HCT116 (cell line): ENCODE measurements at regions not wholly inside any gene's neighbourhood (a gene's known extent, or its start where the extent isn't known, plus 50 kb on each side); places are given as distances from the start of the nearest gene placed in this dataset.
"Not testable (repeated sequence)": the region's sequence is repeated elsewhere in the genome, so short reads cannot be mapped to it uniquely, and the experiment has no call there.

Experiments used
- ATAC-seq: fragments of 200-7000 bp; cut with Tn5 transposase; 2 replicates; pipeline ENCODE4 v1.9.1; 2020; ENCODE audit warnings: mild to moderate bottlenecking, moderate library complexity
- BruUV-seq: library from RNA; stranded (reverse); fragments of 400-500 nt; replicated peaks from 2 replicates; lab custom pipeline; 2021; lab: Mats Ljungman, UMichigan
- CTCF ChIA-PET: fragments of 300-600 bp; sonication (Branson Sonifier 250); formaldehyde crosslinking; loops from one replicate; lab custom pipeline; 2021; ENCODE audit warnings: antibody characterized with exemption; lab: Charles Lee
- POLR2A ChIA-PET: fragments of 300-600, 350-600 bp; sonication (Branson Sonifier 250); formaldehyde crosslinking; loops from one replicate; lab custom pipeline; 2021; ENCODE audit warnings: antibody characterized with exemption; lab: Charles Lee
- RAD21 ChIA-PET, 2 experiments: fragments of 300-600 bp; sonication (Branson Sonifier 250); formaldehyde crosslinking; loops; one replicate each; lab custom pipeline; 2023; ENCODE audit warnings: low total read pairs in 2 of 2; ENCODE audit not compliant: uncharacterized antibody in 2 of 2, unreplicated experiment in 2 of 2, low non-redundant PET in 1 of 2; lab: Charles Lee
- DNase-seq: peaks from one replicate; pipeline ENCODE4 v3.0.0-alpha.2; 2010; ENCODE audit warnings: low read depth, low spot score
- H2AFZ ChIP-seq: fragments of 200-600 bp; shearing (Covaris generic), sonication (generic); 2 replicates; pipeline ENCODE4 v1.6.1; 2017; ENCODE audit warnings: low read depth, mixed run types, mixed read lengths, antibody characterized with exemption, low read length; ENCODE audit not compliant: poor library complexity, severe bottlenecking
- H3K27ac ChIP-seq: 2 replicates; pipeline ENCODE4 v1.5.1; 2012; ENCODE audit warnings: low read depth, low read length
- H3K27me3 ChIP-seq: fragments of 200-600 bp; sonication (generic); 2 replicates; pipeline ENCODE4 v1.6.1; 2016; ENCODE audit warnings: mixed run types, low read length, mixed read lengths; ENCODE audit not compliant: insufficient read depth
- H3K36me3 ChIP-seq, 2 experiments: fragments of 200-500 bp in 1 of 2; fragments of 200-600 bp in 1 of 2; sonication (Bioruptor generic) in 1 of 2; sonication (generic) in 1 of 2; 2 replicates each; pipeline versions ENCODE4 v1.5.1 to v1.6.1; 2014 to 2016; ENCODE audit warnings: low read length in 2 of 2, inconsistent platforms in 1 of 2, mixed read lengths in 1 of 2, mixed run types in 1 of 2; ENCODE audit not compliant: insufficient read depth in 2 of 2, control insufficient read depth in 1 of 2
- H3K4me1 ChIP-seq, 2 experiments: fragments of 200-600 bp in 1 of 2; sonication (generic) in 1 of 2; 2 replicates each; pipeline versions ENCODE4 v1.5.1 to v1.6.1; 2012 to 2017; ENCODE audit warnings: low read length in 2 of 2, inconsistent platforms in 1 of 2, mild to moderate bottlenecking in 1 of 2, mixed read lengths in 1 of 2, mixed run types in 1 of 2, moderate library complexity in 1 of 2; ENCODE audit not compliant: insufficient read depth in 2 of 2, control insufficient read depth in 1 of 2
- H3K4me2 ChIP-seq: fragments of 200-600 bp; sonication (generic); 2 replicates; pipeline ENCODE4 v1.6.1; 2017; ENCODE audit warnings: mixed run types, low read length, mixed read lengths
- H3K4me3 ChIP-seq, 2 experiments: fragments of 200-600 bp in 1 of 2; sonication (generic) in 1 of 2; replicated peaks in 1 of 2; 2 replicates each; pipeline ENCODE4 v1.5.1; 2011 to 2016; ENCODE audit warnings: low read length in 2 of 2, control low read depth in 1 of 2, low read depth in 1 of 2, mild to moderate bottlenecking in 1 of 2, mixed read lengths in 1 of 2, mixed run types in 1 of 2
- H3K79me2 ChIP-seq: fragments of 200-600 bp; sonication (generic); 2 replicates; pipeline ENCODE4 v1.6.1; 2017; ENCODE audit warnings: mild to moderate bottlenecking, mixed run types, low read length, moderate library complexity, mixed read lengths; ENCODE audit not compliant: insufficient read depth
- H3K9ac ChIP-seq: fragments of 200-600 bp; sonication (generic); 2 replicates; pipeline ENCODE4 v1.6.1; 2016; ENCODE audit warnings: low read length, mixed read lengths
- H3K9me2 ChIP-seq: fragments of 200-600 bp; sonication (generic), shearing (Covaris generic); 2 replicates; pipeline ENCODE4 v1.6.1; 2017; ENCODE audit warnings: mixed run types, mild to moderate bottlenecking, moderate library complexity; ENCODE audit not compliant: insufficient read depth
- H3K9me3 ChIP-seq, 2 experiments: fragments of 200-500 bp in 1 of 2; fragments of 200-600 bp in 1 of 2; sonication (Bioruptor generic) in 1 of 2; sonication (generic) in 1 of 2; 2 replicates each; pipeline ENCODE4 v1.6.1; 2014 to 2017; ENCODE audit warnings: low read length in 2 of 2, mixed read lengths in 2 of 2, inconsistent platforms in 1 of 2, low read depth in 1 of 2, mild to moderate bottlenecking in 1 of 2, mixed run types in 1 of 2, moderate library complexity in 1 of 2; ENCODE audit not compliant: control insufficient read depth in 1 of 2, insufficient read depth in 1 of 2
- H4K20me1 ChIP-seq: fragments of 200-600 bp; sonication (generic), shearing (Covaris generic); 2 replicates; pipeline ENCODE4 v1.6.1; 2017; ENCODE audit warnings: mixed run types, mild to moderate bottlenecking, moderate library complexity; ENCODE audit not compliant: insufficient read depth
- EZH2 ChIP-seq: fragments of 200-600 bp; sonication (generic); IDR thresholded peaks from 2 replicates; pipeline ENCODE4 v1.6.1; 2017; ENCODE audit warnings: antibody characterized with exemption, mixed run types
- SIN3A ChIP-seq: IDR thresholded peaks from 2 replicates; pipeline ENCODE4 v1.6.1; 2012; ENCODE audit warnings: low read depth
- ZFX ChIP-seq: fragments of 450-650 bp; IDR thresholded peaks from 2 replicates; pipeline ENCODE4 v1.6.1; 2017
- ZNF274 ChIP-seq: fragments of 200-500 bp; sonication (Bioruptor generic); IDR thresholded peaks from 2 replicates; pipeline ENCODE4 v1.6.1; 2014; ENCODE audit warnings: mild to moderate bottlenecking, low read depth, low read length, inconsistent platforms
- intact Hi-C: fragments of 100-400 bp; cut with micrococcal nuclease; formaldehyde crosslinking; loops from 2 replicates; pipeline ENCODE4 v1.10.0; 2022
- TF ChIP-seq, protein P1 (sequence below), 3 experiments: fragments of 200-600 bp in 1 of 3; sonication (generic) in 1 of 3; IDR thresholded peaks in 2 of 3; conservative IDR thresholded peaks in 1 of 3; 2 replicates each; pipeline ENCODE4 v1.5.1; 2012 to 2017; ENCODE audit warnings: low read depth in 2 of 3, low read length in 2 of 3, antibody characterized with exemption in 1 of 3, borderline replicate concordance in 1 of 3, control low read depth in 1 of 3, mild to moderate bottlenecking in 1 of 3, mixed read lengths in 1 of 3, mixed run types in 1 of 3, moderate library complexity in 1 of 3; ENCODE audit not compliant: insufficient read depth in 1 of 3

DNA sequence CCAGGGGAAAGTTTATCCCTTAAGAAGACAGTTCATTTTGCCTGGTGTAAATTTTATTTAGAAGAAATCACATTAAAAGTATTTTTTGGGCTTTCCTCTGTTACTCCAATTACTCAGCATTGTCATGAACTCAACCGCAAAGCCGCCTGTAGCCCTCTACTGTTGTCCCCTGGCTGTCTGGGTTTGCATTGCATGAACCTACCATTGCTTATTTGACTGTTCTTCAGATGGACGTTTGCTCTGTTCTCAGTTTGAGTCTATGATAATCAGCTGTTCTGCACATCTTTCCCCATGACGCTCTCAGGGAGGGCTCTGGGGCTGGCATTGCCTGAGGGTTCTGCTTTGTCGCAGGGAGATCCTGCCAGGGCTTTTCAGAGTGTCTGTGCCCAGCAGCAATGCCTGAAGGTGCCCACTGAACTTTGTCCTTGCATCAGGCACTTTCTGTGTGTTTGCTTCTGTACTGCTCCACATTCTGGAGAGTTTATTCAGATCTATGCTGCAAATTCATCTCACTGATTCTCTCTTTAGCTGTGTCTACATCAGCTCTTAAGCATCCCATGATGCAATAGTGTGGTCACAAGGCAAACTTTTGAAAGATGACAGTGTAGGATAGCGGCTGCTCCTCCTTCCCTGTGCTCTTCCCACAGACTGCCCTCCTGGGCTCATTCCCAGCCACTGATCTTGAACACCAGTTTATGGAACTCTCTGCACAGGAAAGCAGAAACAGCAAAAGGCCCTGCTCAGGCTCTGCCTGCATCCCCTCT is 370.8 kb downstream of the TMEM121 start:
- H3K9me3 ChIP-seq, H4K20me1 ChIP-seq, RAD21 ChIA-PET, H3K79me2 ChIP-seq, DNase-seq, BruUV-seq, H3K27me3 ChIP-seq, H3K9ac ChIP-seq, H3K27ac ChIP-seq, intact Hi-C loops, H3K4me1 ChIP-seq, H3K9me2 ChIP-seq, POLR2A ChIA-PET, H3K4me2 ChIP-seq, H3K4me3 ChIP-seq, CTCF ChIA-PET, H2AFZ ChIP-seq, H3K36me3 ChIP-seq, ATAC-seq: not testable (repeated sequence)
- TF ChIP-seq, protein P1, sequence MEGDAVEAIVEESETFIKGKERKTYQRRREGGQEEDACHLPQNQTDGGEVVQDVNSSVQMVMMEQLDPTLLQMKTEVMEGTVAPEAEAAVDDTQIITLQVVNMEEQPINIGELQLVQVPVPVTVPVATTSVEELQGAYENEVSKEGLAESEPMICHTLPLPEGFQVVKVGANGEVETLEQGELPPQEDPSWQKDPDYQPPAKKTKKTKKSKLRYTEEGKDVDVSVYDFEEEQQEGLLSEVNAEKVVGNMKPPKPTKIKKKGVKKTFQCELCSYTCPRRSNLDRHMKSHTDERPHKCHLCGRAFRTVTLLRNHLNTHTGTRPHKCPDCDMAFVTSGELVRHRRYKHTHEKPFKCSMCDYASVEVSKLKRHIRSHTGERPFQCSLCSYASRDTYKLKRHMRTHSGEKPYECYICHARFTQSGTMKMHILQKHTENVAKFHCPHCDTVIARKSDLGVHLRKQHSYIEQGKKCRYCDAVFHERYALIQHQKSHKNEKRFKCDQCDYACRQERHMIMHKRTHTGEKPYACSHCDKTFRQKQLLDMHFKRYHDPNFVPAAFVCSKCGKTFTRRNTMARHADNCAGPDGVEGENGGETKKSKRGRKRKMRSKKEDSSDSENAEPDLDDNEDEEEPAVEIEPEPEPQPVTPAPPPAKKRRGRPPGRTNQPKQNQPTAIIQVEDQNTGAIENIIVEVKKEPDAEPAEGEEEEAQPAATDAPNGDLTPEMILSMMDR (IDR thresholded peaks at IDR 0.05 in 2 of 3, conservative IDR thresholded peaks at IDR 0.05 in 1 of 3; ENCODE audit: borderline replicate concordance in 1 of 3, insufficient read depth in 1 of 3, low read depth in 2 of 3, low read length in 2 of 3), result 0 out of 6 replicates have a peak, but pooled peaks of 1 of the 3 experiments have one; percentile 4

GRCh38 chr14:105897725-105898113 is 371.3 kb downstream of the TMEM121 start:
- H3K4me3 ChIP-seq, result no peak overlapping the region
- ChIA-PET RAD21 (no interaction called here), POLR2A (no interaction called here), CTCF (no interaction called here)
- intact Hi-C loops, result no loop called here
- no peaks in the 10 kb centered on the region for H3K4me1 ChIP-seq
- no peak for TF ChIP-seq ZNF274
- TF ChIP-seq SIN3A, result no peak
- no peak for TF ChIP-seq EZH2
- TF ChIP-seq ZFX, result no peak
- no peak overlapping the region for H3K27ac ChIP-seq
- no peaks in the 10 kb centered on the region for H3K27me3 ChIP-seq
- no peaks in the 10 kb centered on the region for H3K79me2 ChIP-seq
- no TSS peak for BruUV-seq
- no peaks in the 10 kb centered on the region for H3K36me3 ChIP-seq
- H2AFZ ChIP-seq, result no peak overlapping the region
- no peaks in the 10 kb centered on the region for H4K20me1 ChIP-seq
- no peaks in the 10 kb centered on the region for H3K9me3 ChIP-seq
- no peak for ATAC-seq
- no peaks in the 10 kb centered on the region for H3K9me2 ChIP-seq
- H3K9ac ChIP-seq, result no peak overlapping the region
- DNase-seq, result no peak
- no peak overlapping the region for H3K4me2 ChIP-seq
